Activated naive CD8-positive, alpha-beta T cell treated with anti-CD3 and anti-CD28 coated beads, Interleukin-2, amount 50 U/mL, for 24 hours (primary cell): ENCODE measurements at regions not wholly inside any gene's neighbourhood (a gene's known extent, or its start where the extent isn't known, plus 50 kb on each side); places are given as distances from the start of the nearest gene placed in this dataset.

Experiments
- ATAC-seq: fragments of 150-1000 bp; cut with Tn5 transposase; one replicate; pipeline ENCODE4 v1.10.0; 2021
- DNase-seq: peaks from one replicate; pipeline ENCODE4 v3.0.0; 2021
- H3K27ac Mint-ChIP-seq: one replicate; pipeline ENCODE4 v1.8.0; 2021; ENCODE audit warnings: mild to moderate bottlenecking, mixed read lengths
- H3K27me3 Mint-ChIP-seq: one replicate; pipeline ENCODE4 v1.8.0; 2021; ENCODE audit warnings: mixed read lengths
- H3K36me3 Mint-ChIP-seq: one replicate; pipeline ENCODE4 v1.8.0; 2021; ENCODE audit warnings: low read depth, mixed read lengths
- H3K4me1 Mint-ChIP-seq: one replicate; pipeline ENCODE4 v1.8.0; 2021; ENCODE audit warnings: mixed read lengths
- H3K4me3 Mint-ChIP-seq: one replicate; pipeline ENCODE4 v1.8.0; 2021; ENCODE audit warnings: mild to moderate bottlenecking, moderate library complexity, mixed read lengths
- H3K9me3 Mint-ChIP-seq: one replicate; pipeline ENCODE4 v1.8.0; 2021; ENCODE audit warnings: mixed read lengths

DNA sequence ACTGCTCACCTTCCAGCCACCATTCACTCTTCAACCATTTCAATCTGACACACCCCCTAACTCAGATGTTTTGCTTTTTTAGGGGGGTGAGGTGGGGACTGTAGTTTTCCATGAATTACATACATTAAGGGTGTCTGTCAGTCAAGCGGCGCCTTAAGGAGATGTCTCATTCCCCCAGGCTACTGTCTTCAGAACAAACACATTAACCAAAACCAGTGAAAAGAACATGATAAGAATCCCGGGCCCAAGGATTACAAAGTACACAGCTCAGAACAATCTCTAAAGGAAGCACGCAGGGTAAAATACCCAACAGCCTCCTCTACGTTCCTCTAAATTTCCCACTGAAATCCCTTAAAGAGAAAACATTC is 62.5 kb upstream of the IRF2 start:
- Mint-ChIP-seq H3K36me3 (no peaks in the 10 kb centered on the region), H3K4me1 (peaks cover 54% of the 10 kb centered on the region), H3K27ac (peak overlapping the region; percentile 97), H3K9me3 (no peaks in the 10 kb centered on the region), H3K4me3 (peak overlapping the region; percentile 94), H3K27me3 (no peaks in the 10 kb centered on the region)
- ATAC-seq: no peak
- DNase-seq: no peak

DNA sequence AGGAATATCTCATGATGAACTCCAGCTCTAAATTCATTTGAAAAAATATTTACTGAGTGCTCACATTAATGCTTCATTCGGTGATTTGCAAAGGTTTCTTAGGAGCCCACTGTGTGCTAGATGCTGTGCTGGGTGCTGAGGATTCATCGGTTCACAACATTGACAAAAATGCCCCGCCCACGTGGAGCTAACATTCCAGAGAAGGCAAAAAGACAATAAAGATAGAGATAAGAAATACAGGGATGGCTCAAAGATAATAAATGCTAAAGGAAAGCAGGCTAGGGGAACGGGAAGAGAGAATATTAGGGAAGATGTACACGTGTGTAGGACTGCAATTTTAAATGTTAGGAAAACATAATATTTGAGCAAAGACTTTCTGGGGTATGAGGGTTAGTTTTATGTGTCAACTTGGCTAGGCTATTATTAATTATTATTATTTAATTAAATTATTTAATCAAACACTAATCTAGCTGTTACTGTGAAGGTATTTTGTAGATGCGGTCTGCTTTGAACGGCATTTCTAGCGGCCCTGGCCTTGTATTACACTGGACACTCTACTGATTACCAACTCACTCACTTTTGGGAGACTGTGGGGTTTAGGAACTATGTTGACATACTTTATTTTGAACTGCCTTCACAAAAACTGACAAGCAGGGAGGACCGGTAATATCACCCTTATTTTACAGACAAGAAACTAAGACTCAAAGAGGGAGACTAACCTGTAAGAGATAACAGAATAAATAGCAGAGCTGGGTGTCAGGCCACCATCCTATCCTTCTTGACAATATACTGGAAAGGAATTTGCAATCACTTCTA is 61.9 kb upstream of the IRF2 start:
- no peak for ATAC-seq
- Mint-ChIP-seq H3K27me3 (no peaks in the 10 kb centered on the region), H3K4me1 (peaks cover 56% of the 10 kb centered on the region), H3K36me3 (no peaks in the 10 kb centered on the region), H3K4me3 (peak overlapping the region; percentile 94), H3K9me3 (no peaks in the 10 kb centered on the region), H3K27ac (peak overlapping the region; percentile 97)
- no peak for DNase-seq

DNA sequence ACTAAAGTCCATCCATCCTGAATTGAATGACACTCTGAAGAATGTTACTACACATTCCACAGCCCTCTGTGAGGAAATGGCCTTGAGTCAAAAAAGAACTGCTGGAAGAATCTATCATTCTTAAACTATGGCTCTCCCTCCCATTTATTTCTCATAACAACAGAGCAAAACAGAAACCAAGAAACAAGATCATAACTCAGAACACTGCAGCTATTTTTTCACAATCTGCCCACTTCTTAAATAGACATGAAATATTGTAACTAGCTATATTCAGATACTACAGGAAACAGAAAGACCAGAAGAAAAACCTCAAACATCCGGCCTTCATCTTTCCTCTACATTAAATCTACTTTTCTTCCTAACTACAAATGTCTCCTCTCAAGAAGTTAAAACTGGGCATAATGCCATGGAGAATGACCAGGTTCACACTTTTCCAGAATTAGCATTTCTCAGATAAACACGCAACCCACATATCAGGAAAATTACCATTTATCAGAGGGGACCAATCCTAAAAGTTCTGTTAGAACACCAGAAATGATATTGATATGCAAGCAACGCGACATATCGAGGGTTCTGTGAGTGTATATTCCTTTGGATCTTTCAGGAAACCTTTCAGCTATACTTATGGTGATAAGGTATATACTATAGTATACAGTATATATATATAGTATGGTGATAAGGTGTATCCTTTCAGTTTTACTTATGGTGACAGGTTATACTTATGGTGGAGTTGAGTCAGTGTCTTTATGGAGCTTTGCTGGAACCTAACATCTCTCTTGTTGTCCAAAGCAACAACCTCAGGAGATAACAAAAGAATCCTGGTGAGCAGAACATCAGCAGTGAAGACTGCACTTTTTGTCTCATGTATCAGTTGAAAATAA is 60.4 kb upstream of the IRF2 start:
- Mint-ChIP-seq H3K4me1 (peaks cover 69% of the 10 kb centered on the region), H3K4me3 (peak overlapping the region; percentile 70), H3K27me3 (no peaks in the 10 kb centered on the region), H3K9me3 (no peaks in the 10 kb centered on the region), H3K27ac (peak overlapping the region; percentile 92), H3K36me3 (no peaks in the 10 kb centered on the region)
- ATAC-seq (peak; percentile 45), DNase-seq (no peak)

DNA sequence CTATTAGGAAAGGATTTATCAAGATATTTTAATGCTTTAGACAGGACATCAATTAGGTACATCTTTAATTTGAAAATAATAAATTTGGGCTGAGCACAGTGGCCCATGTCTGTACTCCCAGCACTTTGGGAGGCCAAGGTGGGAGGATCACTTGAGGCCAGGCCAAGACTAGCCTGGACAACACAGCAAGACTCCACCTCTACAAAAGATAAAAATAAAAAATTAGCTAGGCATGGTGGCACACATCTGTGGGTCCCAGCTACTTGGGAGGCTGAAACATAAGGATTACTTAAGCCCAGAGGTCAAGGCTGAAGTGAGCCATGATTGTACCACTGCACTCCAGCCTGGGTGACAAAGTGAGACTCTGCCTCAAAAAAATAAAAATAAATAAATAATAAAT is 59.6 kb upstream of the IRF2 start:
- Mint-ChIP-seq H3K36me3 (no peaks in the 10 kb centered on the region), H3K4me1 (peaks cover 76% of the 10 kb centered on the region), H3K9me3 (no peaks in the 10 kb centered on the region), H3K4me3 (peak overlapping the region; percentile 36), H3K27ac (peak overlapping the region; percentile 86), H3K27me3 (no peaks in the 10 kb centered on the region)
- DNase-seq (no peak), ATAC-seq (no peak)

DNA sequence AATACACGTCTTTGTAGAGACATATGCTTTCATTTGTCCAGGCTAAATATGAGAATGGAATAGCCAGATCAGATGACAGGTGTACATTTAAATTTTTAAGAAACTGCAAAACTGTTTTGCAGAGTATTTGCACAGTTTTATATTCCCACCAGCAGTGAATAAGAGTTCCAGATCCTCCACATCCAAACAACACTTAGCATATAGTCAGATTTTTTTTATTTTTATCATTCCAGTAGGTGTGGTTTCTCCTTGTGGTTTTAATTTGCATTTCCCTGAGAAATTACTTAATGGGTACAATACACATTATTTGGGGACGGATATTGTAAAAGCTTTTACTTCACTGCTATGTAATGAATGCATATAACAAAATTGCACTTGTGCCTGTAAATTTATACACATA is 56.7 kb upstream of the IRF2 start:
- Mint-ChIP-seq H3K4me1 (peaks cover 72% of the 10 kb centered on the region), H3K27ac (no peak overlapping the region), H3K27me3 (no peaks in the 10 kb centered on the region), H3K36me3 (no peaks in the 10 kb centered on the region), H3K4me3 (no peak overlapping the region), H3K9me3 (no peaks in the 10 kb centered on the region)
- DNase-seq (no peak), ATAC-seq (no peak)

DNA sequence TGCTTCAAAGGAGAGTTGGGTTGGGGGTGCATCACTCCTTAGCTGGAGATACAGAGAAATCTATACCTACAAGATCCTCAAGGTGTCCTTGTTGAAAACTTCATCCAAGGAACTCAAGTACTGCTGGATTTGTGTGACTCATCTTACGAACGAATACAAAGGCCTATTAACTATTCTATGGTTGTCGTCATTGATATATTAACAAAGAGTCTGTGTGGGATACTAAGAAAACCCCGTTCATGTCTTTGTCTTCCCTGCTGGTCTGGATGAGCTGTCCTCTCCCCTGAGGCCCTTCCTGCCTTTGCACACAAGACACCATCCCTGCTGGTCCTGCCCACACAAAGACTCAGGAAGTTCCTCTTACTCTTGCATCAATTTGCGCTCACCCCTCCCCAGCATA is 54.9 kb upstream of the IRF2 start:
- ATAC-seq (no peak), DNase-seq (no peak)
- Mint-ChIP-seq H3K4me1 (peaks cover 56% of the 10 kb centered on the region), H3K4me3 (no peak overlapping the region), H3K27ac (no peak overlapping the region), H3K27me3 (no peaks in the 10 kb centered on the region), H3K9me3 (peaks cover 14% of the 10 kb centered on the region), H3K36me3 (no peaks in the 10 kb centered on the region)

DNA sequence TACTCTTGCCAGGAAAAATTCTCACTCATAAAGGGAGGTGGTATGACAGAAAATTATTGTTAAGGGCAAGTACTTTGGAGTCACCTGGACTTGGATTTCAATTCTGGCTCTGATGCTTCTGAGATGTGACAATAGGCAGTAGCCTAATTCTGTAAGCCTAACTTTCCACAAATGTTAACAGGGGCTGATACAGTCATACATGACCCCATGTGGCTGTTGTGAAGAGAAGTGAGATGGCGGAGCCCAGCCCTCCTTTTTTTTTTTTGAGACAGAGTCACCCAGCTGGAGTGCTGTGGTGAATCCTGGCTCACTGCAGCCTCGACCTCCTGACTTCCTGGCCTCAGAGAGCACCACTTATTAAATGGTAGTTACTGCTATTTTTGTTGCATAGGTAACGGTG is 54.4 kb upstream of the IRF2 start:
- Mint-ChIP-seq H3K4me1 (peaks cover 52% of the 10 kb centered on the region), H3K4me3 (no peak overlapping the region), H3K27me3 (no peaks in the 10 kb centered on the region), H3K9me3 (peaks cover 19% of the 10 kb centered on the region), H3K36me3 (no peaks in the 10 kb centered on the region), H3K27ac (no peak overlapping the region)
- ATAC-seq (peak; percentile 61), DNase-seq (no peak)

DNA sequence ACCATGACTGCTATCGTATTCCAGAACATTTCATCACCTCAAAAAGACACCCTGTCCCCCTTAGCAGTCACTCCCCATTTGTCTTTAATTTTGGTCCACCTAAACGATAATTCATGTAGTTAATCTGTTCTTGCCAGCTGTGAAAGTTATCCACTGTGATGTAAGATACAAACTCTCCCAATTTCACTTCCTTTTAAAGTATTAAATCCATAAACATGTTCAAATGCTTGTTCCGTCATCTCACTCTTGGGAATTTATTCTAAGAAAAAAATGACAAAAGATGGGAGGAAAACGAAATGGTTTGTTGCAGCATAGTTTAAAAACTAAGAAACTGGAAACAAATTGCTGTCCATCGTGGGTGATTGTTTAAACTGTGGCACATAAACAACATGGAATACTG is 53.7 kb upstream of the IRF2 start:
- peaks cover 19% of the 10 kb centered on the region for H3K9me3 Mint-ChIP-seq
- peaks cover 46% of the 10 kb centered on the region for H3K4me1 Mint-ChIP-seq
- H3K27me3 Mint-ChIP-seq: no peaks in the 10 kb centered on the region
- DNase-seq (no peak), ATAC-seq (no peak)
- no peak overlapping the region for H3K4me3 Mint-ChIP-seq
- no peak overlapping the region for H3K27ac Mint-ChIP-seq
- no peaks in the 10 kb centered on the region for H3K36me3 Mint-ChIP-seq

DNA sequence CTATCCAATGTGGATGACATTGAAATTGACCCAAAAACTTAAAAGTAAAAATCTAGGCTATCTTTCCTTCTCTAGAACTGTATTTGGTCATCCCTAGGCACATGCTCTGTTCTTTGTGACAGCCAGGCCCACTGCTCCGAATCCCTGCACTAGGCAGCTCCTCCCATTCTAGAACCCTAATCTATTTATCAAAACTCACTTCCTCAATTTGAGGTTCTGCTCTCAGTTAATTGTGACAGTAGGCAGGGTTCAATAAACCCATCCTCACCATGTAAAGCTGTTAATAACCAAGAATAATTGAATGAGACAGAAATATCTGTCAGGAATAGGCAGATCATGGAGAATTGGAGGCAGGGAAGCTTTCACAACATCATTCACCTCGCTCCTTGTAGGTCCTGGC is 51.9 kb upstream of the IRF2 start:
- DNase-seq (no peak), ATAC-seq (no peak)
- H3K9me3 Mint-ChIP-seq: peaks cover 27% of the 10 kb centered on the region
- H3K4me1 Mint-ChIP-seq: peaks cover 34% of the 10 kb centered on the region
- H3K27me3 Mint-ChIP-seq: no peaks in the 10 kb centered on the region
- H3K4me3 Mint-ChIP-seq: no peak overlapping the region
- no peaks in the 10 kb centered on the region for H3K36me3 Mint-ChIP-seq
- H3K27ac Mint-ChIP-seq: no peak overlapping the region
